ENCODE measurements at regions not wholly inside any gene's neighbourhood (a gene's known extent, or its start where the extent isn't known, plus 50 kb on each side); places are given as distances from the start of the nearest gene placed in this dataset.

DNA sequence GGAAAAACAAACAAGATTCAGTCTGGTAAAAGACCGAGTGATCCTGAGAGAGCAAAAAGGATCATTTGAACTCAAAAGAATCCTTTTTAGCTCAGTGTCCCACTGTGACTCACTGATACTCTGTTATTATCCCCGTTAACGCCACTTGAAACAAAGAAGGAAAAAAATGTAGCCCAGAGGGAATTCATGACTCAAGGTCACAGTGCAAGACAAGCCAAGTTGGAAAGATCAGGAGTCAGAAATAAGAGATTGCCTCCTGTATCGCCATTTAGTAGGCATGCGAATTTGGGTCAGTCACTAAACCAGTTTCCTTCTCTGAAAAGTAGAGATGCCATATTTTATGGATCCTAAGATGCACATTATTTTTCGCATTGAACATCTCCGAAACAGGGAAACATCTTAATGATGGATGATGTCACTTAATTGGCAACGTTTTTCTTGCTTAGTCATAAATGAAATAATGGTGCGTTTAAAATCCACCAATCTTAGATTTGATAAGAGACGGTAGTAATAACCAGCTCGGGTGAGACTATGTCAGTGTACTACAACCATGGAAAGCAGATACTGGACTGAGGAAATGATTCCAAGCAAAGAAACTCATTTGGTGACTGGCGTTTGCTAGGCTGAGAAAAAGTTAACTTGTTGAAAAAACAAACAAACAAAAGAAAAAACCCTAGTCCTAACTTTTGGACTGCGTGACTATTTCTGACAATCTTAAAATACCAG is 502.0 kb upstream of the CELF2 start:
- DNase-seq, result no peak
- intact Hi-C loops (cut with DNase I), result no loop called here

DNA sequence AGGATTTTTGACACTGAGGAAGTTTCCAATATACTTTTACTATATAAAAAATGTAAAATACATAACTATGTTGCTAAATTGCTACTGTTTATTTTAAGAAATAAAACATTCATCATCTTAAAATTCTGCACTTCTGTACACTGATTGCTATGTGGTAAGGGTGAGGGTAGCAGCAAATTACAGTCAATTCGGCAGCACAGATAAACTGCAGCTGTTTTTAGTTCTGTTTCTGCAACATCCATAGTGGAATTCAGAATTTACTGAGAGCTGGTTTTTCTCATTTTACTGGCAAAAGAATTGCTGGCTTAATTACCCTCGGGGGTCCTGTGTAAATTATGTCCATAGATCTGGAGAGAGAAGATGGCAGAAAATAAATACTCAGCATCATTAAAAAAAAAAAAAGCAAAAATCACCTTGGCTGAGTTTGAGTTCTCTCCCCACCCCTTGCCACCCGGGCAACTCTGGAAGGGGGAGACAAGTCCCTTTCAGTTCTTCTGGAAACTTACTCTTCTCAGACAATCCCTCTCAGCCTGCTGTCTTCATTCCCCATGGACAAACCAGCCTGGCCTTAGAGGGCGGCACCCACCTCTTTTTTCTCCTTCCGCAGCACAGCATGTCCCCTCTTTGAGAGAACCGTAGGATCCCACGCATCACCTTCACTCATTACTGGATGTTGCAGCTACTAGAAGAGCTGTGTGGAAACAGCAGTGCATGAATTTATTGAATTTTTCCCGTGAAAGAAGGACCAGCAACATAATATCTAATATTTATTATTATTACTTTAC is 501.1 kb upstream of the CELF2 start:
- DNase-seq, result peak in 5 of 10 donors; percentile 16 to 71 (median 25)
- intact Hi-C loops (cut with DNase I), result no loop called here

DNA sequence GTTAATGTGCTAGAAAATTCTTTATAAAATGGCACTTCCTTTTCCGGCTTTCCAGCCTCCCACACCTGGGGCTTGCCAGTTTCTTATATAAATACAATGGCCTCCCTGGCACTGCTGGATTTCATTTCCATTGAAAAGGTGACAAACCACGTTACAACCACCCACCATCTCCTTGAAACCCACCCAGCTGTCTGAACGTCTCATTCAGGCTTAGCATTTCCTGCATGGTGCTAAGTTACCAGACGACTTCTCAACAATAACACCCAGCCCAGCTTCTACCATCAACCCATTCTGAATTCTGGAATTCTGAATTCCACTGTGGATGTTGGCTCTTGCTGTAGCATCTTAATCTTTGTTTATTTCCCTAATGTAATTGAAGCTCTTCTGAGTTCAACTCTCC is 499.8 kb upstream of the CELF2 start:
- intact Hi-C loops (cut with DNase I), result no loop called here
- no peak for DNase-seq

- intact Hi-C loops (cut with DNase I), result no loop called here
- DNase-seq, result no peak
Measured at GRCh38 chr10:10519674-10520073, 498.0 kb upstream of the CELF2 start.

- DNase-seq, result no peak
- intact Hi-C loops (cut with DNase I), result no loop called here
Measured at GRCh38 chr10:10520491-10521385, 496.9 kb upstream of the CELF2 start.

GRCh38 chr10:10526846-10527245 is 490.8 kb upstream of the CELF2 start:
- intact Hi-C loops (cut with DNase I), result no loop called here
- DNase-seq, result no peak

DNA sequence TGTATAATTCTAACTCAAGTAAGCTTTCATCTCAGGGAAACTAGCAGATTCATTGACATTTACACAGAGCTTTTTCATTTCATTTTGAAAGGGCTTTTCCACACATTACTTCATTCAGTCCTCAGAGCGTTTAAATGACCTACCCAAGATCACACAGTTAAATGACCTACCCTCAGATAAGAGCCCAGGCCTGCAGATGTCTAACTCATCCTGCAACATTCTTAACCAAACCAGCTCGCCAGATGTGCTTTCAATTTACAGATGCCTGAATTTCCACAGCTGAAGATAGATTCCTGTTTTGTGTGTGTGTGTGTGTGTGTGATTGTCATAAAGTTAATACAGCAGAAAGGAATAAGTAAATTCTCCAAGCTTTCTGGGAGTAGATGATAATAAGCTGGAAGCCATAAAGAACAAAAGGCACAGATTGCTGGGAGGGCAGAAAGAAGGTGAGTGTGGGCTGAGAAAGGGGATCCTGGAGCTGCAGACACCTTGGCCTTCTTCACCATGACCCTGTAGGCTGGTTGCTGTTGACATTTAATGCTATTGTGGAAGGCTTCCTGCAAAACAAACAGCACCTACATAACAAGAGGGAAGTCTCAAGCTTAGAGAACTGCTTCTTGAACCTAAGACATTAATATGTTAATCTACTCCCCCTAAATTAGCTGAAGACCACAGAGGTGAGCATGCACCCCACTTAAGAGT is 489.7 kb upstream of the CELF2 start:
- DNase-seq, result no peak
- intact Hi-C loops (cut with DNase I), result no loop called here

DNA sequence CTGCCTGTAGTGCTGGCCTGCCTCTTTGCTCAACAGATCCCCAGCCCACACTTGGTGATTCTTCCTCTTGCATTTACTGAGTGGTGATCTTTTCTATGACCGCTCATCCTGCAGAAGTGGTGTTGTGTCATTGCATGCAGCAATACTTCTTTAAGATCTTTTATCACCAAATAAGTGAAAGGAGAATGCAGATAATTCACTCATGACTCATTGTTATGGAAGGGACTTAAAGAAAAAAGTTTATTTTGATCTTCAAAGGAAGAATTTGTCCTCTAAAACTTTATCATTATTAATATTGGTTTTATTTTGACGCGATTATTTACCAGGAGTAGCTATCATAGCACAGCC is 489.1 kb upstream of the CELF2 start:
- DNase-seq, result no peak
- intact Hi-C loops (cut with DNase I), result no loop called here

- intact Hi-C loops (cut with DNase I), result no loop called here
- no peak for DNase-seq
Measured at GRCh38 chr10:10530313-10530712, 487.4 kb upstream of the CELF2 start.

GRCh38 chr10:10532236-10532635 is 485.4 kb upstream of the CELF2 start:
- DNase-seq, result no peak
- intact Hi-C loops (cut with DNase I), result no loop called here

- intact Hi-C loops (cut with DNase I), result no loop called here
- no peak for DNase-seq
Measured at GRCh38 chr10:10532826-10533225, 484.8 kb upstream of the CELF2 start.

DNA sequence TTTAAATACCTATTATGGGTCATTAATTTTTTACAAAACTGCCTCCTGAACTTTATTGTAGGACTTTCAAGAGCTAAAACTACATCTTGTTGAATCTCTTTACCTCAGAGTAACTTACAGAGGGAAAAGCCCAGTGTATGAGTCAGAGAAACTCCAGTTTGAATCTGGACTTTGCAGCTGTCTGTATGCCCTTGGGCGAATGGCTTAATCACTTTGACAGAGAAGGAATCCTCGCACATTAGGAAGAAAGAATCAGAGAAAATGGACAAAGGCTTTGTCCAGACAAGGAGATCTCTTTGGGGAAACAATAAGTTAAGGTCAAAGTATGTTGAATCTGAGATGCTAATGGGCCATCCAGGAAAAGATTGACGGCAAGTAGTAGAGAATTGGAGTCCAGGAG is 484.2 kb upstream of the CELF2 start:
- intact Hi-C loops (cut with DNase I), result no loop called here
- no peak for DNase-seq

GRCh38 chr10:10538326-10538725 is 479.3 kb upstream of the CELF2 start:
- DNase-seq, result no peak
- intact Hi-C loops (cut with DNase I), result no loop called here

DNA sequence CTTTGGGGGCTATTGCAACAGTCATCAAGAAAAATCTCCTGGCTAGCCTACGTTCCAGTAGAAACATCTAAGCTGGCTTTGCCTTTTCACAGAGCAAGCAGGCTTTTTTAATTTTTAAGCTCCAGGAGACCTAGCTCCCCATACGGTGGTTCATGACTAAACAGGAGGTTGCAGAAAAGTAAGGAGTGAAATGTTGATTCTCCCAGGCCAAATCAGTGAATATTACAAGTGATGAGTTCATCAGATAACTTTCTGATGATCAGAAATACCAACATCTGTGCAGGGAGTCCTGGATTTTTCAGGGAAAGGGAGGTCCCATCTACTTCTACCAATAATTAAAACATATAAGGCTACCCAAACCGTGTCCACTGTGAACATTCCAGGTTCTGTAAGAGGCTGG is 477.3 kb upstream of the CELF2 start:
- intact Hi-C loops (cut with DNase I), result no loop called here
- no peak for DNase-seq

DNA sequence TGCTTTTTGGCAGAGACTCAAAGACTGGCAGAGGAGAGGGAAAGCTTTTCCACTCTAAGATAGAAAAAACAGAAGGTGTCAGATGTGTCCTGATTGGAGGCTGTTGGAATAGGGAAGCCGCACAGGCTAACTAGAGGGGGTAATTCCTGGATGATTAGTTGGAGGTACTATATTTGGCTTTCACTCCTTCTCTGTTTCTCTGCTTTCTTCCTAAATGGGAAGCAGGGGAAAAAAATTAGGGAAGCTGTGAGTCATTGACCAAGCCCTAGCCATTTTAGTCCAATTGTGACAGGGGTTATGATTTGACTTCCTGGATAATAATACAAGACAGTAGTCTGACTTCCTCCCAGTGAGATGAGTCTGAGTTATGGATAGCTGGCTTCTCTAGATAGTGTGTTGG is 475.2 kb upstream of the CELF2 start:
- no peak for DNase-seq
- intact Hi-C loops (cut with DNase I), result no loop called here

DNA sequence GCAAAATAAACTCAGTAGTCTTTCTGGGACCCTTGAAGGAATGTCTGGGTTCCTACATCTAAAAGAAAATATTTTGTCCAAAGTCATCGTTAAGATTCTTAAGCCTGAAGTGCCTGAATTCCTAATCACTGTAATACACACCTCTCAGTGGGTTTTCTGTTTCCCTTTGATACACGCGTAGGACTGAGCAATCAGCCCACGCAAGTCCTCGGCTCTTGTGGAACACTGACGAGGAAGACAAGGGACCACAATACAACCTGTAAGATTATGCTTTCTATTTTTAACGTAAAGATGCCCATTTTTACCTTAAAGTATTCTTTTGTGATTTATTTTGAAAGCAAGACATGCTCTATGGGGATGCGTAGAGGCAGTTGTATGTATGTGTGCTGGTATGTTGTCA is 472.8 kb upstream of the CELF2 start:
- intact Hi-C loops (cut with DNase I), result no loop called here
- DNase-seq, result no peak

DNA sequence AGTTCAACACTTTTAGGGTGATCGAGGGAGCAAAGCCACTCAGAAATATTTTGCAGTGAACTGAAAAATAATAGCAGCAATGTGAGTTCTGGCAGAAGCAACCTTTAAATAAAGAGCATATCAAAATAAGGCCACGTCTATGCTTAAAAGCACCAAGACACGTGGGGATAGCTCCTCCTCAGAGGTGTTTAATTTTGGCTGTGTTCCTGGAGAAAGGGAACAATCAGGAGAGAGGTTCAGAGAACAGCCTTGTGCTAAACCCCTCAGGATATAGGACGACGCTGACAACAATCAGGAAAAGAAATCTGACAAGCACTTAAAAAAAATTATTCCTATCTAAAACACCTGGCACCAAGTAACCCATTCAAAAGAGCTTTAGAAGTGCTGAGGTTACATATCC is 471.9 kb upstream of the CELF2 start:
- DNase-seq, result no peak
- intact Hi-C loops (cut with DNase I), result no loop called here

DNA sequence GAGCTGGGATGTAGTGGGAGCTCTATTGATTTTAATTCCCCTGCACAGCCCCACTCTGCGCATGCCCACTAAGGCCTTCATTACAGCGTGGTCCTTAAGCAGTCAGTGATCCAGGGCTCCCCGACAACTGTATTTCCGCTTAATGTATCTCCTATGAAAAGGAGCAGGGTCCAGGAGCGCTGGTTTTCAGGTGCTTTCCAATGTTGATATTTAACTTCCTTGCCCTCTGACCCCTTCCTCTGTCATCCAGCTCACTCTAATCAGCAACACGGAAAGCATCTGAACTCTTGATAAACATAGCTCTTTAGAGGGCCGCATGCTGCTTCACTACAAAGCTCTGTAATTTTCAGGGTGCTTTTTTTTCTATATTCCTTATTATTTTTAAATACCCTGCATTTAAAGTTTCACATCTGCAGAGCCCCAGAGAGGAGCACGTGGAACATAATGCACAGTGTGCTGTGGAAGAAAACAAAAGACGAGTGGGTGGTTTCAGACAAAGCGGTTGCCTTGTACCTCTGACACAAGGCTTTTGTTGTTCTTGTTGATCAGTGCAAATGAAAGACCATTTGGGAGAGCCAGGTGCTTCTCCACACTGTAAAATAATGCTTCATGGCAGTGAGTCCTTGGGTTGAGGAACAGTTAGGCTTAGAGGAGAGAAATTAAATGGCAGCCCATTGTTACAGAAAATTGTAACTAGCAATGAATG is 465.9 kb upstream of the CELF2 start:
- DNase-seq, result no peak
- intact Hi-C loops (cut with DNase I), result no loop called here

DNA sequence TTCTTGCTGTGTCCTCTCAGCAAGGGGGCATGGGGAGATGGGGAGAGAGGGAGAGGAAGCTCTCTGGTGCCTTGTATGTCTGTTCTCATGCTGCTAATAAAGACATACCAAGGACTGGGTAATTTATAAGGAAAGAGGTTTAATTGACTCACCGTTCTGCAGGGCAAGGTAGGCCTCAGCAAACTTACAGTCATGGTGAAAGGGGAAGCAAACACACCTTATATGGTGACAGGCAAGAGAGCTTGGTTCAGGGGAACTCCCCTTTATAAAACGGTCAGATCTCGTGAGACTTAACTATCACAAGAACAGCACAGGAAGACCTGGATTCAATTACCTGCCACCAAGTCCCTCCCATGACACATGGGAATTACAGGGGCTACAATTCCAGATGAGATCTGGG is 464.7 kb upstream of the CELF2 start:
- intact Hi-C loops (cut with DNase I), result no loop called here
- no peak for DNase-seq

All from posterior cingulate gyrus (tissue), 11 donors.